NCI-H510A treated with DMSO at 0.1 percent for 48 hours (cell line): ENCODE measurements at regions not wholly inside any gene's neighbourhood (a gene's known extent, or its start where the extent isn't known, plus 50 kb on each side); places are given as distances from the start of the nearest gene placed in this dataset.
A peak's percentile ranks its signal among the peaks of the same experiment; 100 is the strongest.

Experiments used
- DNase-seq: peaks from one replicate; lab custom pipeline; 2025; lab: John Stamatoyannopoulos, UW

DNA sequence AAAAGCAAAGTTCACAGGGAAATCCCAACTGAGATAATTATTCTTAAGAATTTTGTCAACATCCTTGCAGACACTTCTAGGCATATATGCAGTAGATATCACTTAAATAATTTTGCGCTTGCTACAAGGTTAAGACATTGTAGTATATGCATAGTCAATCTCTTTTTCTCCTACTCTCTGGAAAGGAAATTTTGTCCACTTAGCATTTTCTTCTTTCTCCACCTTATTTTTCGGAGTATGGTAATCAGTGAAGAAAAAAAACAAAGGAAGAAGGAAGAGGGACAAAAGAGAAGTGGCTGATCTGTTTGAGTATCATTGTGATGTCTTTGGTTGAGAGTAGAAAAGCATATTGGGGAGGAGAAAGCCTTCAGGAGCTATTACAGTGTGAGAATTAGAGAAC lies 104.6 kb downstream of the LACC1 start:
- DNase-seq, result no peak

DNA sequence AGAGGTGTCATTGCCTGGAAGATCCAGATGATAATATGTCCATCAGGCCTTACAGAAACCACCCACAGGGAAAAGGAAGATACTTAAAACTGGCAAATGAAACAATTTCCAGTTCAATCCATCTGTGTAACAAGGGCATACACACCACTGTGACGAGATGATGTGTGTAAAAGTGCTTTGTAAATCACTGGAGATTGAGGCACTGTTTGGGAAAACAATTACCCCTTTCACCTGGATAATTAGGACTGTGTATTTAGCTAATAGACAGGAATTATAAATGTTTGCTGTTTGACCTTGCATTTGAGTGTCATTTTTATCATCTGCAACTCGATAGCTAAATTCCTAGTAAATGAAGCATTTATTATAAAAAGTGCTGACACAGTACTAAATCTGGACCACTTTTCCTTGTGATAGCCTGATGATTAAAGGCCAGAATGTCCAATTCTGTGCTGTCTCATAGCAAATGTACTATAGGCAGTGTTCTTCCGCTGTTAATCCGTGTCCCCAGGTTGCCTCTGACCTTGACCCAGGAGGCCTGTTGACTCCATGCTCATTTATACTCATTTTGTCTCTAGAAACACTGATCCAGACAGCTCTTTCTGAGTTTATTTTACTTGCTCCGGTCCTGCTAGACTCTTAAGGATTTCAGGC lies 105.8 kb downstream of the LACC1 start:
- DNase-seq, result no peak

DNA sequence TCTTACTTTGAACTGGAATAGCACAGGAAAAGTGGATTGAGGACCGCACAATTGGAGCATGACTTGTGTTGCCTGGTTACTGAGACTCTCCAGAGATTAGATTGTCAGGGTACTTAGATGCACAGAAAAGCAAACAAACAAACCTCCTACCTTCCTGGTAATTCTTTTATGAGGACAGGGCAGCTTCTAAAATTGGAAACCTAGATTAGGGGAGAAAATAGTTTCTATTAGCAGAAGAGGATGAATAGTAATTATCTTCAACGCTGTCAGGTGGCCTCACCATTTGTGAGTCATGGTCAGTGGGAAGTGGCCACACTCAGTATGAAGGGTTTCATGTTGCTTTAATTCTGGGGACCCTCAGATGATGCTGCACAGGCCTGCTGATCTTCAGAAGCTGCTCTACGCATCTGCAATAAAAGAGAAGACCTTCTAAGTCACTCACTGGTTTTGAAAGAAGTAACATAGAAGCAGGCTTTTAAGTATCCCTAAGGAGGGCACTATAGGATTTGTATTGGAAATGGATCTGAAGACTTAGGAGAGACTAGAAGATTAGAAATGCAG lies 106.8 kb downstream of the LACC1 start:
- peak; percentile 75 for DNase-seq

DNA sequence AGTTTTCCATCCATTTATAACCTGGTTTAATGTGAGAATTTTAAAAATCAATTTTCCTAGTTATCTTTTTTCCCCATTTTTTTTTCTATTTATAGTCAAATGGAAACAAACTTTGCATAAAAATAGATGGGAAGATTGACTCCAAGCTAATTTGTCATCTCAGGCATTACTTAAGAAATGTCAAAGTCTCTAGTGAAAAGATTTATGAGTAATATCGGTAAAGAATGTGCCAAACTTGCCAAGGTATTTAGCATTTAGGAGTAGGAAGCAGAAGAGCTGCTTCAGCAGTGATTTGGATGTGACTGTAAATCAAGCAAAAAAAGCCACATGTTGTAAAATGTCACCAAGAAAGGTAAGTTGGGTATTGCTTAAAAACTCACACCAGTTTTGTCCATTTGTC lies 108.6 kb downstream of the LACC1 start:
- DNase-seq, result no peak

DNA sequence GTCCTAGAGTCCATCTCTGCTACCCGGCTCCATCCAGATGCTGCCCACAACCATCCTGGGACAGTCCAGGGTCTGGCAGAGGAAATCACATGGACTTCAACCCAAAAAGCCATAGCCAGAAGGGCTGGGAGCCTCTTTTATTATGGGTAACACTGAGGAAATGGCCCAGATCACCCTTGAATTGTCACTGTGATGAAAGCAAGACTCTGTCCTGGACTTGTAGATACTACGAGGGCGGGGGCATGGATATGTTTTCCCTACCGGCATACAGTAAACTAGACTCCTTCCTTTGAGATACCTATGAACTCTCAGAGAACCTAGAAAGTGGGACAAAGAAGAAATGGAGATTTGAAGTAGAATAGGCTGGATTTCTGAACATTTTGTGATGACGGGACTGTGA lies 110.3 kb downstream of the LACC1 start:
- DNase-seq, result no peak

DNA sequence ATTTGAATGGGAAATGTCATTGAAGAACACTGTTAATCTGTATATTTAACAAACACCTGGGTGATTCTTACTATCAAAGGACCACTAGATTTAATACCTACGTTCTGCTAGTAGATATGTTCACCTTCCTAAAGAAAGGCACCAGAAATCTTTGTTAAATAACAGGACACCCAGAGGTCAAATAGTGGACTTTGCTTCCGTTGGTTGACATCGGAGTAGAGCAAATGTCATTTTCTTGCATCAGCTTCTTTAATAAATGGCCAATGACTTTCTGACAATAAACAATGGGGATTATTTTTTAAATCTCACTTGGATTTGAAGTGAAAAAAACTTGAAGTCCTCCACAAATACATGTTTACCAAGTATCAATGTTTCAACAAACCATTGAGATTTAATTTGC lies 111.1 kb downstream of the LACC1 start:
- no peak for DNase-seq

DNA sequence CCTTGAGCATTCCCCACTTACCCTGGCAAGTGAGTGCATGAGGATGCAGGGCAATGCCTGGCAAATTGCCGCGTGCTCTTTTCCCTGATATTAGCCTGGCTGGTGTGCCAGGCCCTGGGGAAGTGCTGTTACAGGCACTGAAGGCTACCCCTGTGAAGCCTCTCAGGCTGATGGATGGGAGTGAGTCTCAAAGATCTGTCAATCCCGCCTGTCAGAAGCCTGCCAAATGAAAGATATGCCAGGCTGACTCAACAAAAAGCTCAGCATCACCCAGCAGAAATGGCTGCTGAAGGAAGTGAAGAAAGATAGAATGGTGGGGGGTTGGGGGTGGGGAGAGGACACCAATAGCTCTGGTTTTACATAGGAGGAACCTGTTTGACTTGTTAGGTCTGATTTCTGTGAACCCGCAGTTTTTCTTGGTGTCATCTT lies 112.1 kb downstream of the LACC1 start:
- peak; percentile 16 for DNase-seq

DNA sequence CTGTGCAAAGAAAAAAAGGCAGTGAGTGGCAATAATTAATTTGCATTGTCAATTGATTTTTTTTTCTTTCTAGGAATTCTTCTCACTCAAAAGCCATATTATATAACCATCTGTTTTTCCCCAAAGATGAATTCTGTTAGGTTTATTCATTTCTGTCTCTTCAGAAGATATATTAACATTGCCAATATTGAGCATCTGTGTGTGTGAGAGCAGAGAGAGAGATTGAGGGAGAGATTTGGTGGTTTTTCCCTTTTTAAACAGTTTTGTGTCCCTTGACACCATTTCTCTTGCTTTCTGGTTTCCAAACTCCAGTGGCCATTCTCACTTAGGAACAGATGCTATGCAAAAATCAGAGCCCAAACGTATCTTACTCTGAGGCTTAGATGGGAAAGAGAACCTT lies 112.5 kb downstream of the LACC1 start:
- no peak for DNase-seq

DNA sequence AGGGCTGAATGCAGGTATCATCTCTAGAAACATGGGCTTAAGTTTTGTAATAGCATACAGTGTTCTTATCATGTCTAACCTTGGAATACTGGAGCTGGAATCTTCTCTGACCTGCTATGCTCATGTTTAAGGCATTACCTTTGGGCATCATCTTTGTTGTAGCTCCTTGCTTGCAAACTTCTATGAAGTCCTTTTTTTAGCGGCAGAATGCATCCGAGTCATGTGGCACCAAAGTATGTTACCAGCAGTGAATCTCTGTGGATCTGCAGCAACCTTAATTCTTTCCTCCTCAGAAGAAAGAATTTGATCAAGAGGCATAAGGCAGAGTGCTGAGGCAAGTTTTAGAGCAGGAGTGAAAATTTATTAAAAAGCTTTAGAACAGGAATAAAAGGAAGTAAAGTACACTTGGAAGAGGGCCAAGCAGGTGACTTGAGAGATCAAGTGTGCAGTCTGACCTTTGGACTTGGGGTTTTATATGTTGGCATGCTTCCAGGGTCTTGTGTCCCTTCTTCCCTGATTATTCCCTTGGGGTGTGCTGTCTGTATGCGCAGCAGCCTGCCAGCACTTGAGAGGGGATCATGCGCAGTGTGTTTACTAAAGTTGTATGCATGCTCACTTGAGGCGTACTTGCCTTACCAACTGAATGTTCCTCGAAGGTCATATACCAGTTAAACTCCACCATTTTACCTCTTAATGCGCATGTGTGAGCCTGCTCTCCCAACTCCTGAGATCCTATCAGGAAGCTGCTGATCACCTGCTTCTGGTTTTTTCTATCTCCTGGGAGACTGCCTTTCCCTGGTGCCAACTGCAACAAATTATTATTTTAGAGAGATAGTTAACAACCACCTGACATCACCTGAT lies 115.5 kb downstream of the LACC1 start:
- DNase-seq, result no peak

DNA sequence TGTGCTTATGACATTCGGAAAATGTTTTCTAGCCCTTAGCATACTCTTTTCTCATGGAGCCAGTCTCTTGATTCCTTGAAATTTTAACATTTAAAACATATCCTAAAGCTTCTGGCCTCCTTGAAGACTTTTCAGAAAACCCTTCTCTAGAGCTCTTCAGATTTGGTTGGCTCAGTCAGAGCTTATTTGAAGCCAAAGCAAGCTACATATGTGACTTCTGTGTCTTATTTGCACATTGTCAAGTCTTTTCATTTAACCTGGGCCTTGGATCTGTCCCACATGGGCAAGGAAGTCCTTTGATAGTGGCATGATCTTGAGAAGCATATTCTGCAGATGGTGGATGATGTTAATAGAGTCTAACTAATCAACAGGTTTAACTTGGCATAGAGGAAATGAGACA lies 116.5 kb downstream of the LACC1 start:
- DNase-seq, result no peak

DNA sequence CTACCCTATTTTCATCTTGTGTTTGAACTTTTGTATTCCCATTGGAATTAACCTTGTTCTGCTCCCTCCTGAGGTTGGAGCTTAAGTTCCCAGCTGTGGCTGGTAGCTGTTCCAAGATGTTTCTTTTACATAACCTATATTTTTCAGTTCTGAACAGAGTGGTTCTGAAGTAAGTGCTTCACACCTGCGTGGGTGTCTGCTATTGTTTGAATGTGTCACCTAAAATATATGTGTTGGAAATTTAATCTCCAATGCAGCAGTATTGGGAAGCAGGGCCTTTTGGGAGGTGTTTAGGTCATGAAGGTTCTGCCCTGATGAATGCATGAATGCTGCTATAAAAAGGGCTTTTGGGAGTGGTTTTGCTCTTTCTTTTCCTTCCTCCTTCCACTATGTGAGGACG lies 123.8 kb downstream of the LACC1 start:
- DNase-seq, result no peak

DNA sequence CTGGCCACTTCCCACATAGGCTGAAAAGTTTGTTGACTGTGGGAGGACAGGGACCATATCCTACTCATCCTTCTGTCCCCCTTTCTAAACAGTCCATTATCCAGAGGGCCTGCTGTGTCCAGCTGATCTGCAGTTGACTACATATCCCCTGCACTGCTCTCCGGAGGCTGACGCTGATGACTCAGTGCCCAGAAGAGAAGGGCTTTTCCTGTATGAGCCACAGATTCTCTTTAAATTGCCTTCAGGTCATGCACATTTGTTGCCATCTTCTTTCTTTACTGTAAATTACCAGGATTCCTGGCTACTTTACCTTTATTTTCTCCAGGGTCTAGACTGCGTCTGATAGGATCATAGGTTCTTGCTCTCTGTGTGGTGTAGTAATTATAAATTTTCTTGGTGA lies 125.2 kb downstream of the LACC1 start:
- no peak for DNase-seq

DNA sequence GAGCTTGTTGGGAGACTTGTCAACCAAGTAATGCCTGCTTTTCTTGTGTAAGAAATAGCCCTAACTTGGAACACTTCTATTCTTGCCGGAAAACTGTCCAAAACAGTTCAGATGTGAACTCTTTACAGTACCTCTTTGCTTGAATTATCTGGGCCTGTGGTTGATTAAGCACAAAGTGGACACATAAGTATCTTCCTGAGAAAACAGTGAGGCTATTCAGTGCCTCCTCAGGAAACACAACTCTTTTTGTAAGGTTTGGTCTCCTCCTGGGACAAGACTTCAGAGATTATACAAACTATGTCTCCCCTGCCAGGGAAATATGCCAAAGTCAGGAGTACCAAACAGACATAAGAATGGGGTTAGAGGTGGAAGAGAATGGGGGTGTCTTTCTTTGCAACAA lies 127.7 kb downstream of the LACC1 start:
- no peak for DNase-seq

DNA sequence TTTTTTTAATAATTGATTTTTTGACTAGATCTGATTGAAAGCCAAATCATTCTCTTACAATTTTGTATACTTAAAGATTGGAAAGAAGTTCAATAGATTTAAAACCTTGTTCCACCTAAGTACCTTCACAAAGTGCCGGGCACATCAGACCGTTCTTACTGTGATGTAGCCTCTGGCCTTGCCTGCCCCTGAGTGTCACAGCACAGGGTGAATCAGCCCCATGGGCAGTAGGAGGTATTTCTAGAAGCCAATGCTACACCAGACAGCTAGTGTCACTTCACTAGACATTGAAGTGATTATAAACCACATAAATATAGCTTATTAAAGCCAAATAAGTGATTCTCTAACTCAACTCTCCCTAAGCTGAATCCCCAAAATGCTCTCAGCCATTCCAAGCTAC lies 131.3 kb downstream of the LACC1 start:
- no peak for DNase-seq

DNA sequence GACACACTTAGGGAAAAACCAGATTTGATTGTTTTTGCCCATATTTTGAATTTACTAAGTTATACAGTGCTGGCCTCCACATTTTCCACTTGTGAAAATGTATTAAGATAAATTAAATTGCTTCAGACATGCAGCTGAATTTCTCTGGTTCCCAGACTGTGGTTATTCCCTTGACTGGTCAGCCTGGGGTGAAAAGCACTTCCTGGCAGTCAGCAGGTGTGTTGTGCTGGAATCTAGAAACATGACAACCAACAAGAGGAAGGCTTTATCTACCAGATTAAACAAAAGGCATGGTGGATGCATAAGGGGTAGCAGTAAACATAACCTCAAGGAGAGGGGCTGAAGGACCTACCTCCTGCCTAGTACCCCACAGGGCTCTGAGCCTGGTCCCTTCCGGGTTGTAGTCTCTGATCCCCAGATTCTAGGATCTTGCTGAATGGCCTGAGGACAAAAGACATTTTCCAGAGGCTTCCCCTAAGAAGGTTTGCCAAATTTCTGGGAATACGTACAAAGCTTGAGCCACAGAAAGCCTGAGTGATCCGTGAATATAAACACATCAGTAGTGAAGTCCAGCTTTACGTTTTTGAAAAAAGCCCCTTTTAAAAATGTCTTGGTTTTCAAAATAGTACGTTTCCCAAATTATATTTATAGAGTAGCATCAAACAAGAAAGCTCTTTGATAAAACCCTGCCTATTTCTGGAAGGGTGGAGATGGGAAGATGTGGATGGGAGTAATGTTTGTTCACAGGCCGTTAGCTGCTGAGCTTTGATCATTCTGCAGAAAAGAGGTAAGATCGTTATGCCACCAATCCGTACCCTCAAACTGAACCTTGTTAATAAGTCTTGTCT lies 133.4 kb downstream of the LACC1 start:
- DNase-seq, result no peak

DNA sequence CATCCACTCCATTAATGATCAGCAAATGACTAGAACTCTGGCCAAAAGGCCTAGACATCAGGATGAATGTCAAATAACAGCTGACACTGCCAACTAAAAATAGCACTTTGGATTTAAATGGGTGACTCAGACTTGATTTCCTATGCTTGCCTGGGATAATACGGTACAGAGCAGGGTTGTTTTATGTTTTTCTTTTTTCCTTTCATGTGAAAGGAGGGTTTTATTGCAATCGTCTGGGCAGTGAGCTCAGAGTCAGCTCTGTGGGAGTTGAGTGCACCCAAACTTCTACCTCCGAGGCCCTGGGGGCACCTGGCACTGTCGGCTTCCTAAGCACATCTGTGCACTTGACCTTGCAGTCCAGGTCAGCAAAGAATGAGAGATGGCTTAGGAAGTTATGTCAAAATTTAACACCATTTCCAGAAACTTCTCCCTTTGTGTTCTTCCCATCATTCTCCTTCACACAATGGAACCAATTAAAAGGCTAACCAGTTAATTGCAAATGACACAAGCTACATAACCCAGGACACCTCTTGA lies 134.1 kb downstream of the LACC1 start:
- DNase-seq, result no peak

DNA sequence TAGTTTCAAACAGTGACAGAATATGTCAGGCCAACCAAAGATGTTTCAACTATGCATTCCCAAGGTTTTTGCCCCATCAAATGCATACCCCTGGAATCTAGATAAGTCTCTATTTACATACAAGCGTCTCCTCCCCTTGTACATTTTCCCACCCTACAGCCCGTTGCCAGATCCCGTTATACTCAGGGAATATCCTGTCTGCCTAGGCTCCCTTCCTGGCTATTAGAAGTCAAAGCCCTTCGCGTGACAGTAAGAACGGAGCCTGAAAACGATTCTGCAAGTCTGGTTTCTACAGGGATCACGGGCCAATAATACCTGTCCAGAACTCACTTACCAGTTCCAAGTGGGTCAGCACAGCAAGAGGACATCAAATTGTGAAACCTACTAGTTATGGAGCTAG lies 134.8 kb downstream of the LACC1 start:
- no peak for DNase-seq

DNA sequence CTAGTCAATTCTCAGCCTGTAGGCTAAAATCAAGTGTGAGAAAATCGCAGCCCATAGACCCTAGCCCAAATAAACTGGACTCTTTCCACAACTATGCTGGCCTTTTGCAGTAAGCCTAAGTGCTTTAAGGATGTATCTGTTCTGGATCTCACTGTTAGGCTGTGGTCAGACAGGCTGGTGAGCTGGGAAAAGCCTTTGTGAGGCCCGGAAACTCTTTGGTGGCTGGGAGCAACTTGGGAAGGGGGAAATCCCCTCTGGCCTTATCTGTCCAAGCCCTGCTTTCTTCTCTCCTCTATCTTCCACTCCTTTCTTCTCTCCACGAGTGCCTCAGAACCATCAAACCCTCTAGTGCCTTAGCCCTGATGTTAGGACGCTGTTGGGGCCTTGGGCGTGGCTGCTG lies 135.4 kb downstream of the LACC1 start:
- no peak for DNase-seq

DNA sequence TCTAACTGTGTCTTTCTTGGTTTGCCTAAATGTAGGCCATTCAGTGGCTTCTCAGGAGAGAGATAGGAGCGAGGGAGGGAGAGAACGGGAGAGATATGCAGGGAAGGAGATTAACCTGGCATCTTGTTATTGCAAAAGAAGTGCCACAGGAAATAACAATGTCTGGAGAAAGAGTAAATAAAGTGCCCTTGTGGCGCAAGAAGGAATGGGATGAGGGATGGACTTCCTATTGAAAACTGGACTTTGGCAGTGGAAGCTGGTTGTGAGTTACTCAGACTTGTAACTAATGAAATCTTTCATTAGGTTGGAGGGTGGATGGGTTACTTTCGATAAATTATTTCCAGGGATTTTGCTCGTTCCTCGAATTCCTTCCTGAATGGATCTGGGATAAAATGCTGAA lies 136.1 kb downstream of the LACC1 start:
- DNase-seq, result no peak

DNA sequence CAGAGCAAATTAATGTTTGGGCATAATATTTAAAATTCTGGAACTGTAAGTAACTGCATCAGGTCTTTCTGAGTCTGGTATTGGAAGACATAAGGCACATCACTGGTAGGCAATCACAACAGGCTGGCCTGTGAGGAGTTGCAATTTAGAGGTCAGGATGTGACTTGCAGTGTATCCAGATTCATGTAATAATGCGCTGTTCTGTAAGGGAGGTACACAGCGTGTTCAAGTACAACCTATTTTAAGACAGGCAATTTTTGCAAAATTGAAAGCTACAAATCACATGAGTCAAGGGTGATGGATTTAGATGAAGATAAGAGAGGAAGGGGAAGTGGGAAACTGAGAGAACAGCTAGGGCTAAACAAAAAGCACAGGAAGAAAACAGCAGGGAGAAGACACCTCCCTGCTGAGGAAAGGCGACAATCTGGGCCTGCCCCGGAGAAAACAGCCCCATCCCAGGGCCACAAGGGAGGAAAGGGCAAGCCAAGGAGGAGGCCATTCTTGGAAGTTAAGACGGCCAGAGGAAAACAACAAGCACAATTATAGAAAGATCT lies 138.1 kb downstream of the LACC1 start:
- DNase-seq, result no peak

DNA sequence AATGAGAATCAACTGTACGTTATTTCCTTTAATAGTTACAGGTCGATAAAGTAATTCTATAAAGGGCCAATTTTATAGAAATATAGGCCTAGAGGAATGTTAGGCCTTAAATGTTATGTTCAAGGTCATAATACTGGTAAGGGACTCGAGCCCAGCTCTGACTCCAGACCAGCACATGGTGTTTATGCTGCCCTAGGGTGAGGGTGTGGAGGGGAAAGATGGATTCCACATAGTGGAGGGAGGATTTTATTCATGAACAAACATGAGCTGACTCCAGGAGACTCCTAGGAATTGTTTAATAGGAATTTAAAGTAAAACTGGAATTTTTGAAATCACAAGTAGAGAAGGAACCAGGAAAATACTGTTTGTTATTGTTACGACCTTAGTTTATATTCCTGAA lies 139.9 kb downstream of the LACC1 start:
- DNase-seq, result no peak

DNA sequence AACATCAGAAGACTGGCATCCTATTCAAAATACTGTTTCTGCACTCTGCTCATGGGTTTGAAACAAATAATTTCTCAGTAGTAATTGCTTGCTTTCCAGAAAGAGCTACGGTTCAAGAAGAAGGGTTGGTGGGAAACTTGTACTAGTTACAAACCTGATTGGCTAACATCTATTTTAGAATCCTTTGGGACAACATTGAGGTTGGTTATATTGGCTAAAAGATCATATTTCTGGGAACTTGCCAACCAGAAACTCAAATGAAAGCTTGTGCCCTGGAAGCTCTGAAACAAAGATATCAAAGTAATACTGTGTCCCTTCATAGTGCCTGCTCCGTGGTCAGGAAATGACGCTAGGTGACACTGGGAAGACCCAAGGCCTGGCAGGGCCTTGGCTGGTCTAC lies 141.7 kb downstream of the LACC1 start:
- no peak for DNase-seq
